Thyroid gland (tissue), 4 donors: ENCODE measurements at regions not wholly inside any gene's neighbourhood (a gene's known extent, or its start where the extent isn't known, plus 50 kb on each side); places are given as distances from the start of the nearest gene placed in this dataset.

Source experiments
- POLR2A ChIP-seq, 2 donors: fragments of 450-650 bp; IDR thresholded peaks; one replicate each; pipeline ENCODE4 v1.6.1; 2017; ENCODE audit warnings: antibody characterized with exemption in 2 of 2, mild to moderate bottlenecking in 2 of 2, moderate library complexity in 1 of 2
- TF ChIP-seq, protein P1 (sequence below), 6 experiments: fragments of 200-600 bp in 3 of 6; fragments of 450-650 bp in 3 of 6; sonication (generic) in 3 of 6; IDR thresholded peaks; one replicate each; pipeline ENCODE4 v1.5.1; 2016 to 2019; ENCODE audit warnings: antibody characterized with exemption in 6 of 6, mild to moderate bottlenecking in 2 of 6, inconsistent platforms in 1 of 6, moderate library complexity in 1 of 6

DNA sequence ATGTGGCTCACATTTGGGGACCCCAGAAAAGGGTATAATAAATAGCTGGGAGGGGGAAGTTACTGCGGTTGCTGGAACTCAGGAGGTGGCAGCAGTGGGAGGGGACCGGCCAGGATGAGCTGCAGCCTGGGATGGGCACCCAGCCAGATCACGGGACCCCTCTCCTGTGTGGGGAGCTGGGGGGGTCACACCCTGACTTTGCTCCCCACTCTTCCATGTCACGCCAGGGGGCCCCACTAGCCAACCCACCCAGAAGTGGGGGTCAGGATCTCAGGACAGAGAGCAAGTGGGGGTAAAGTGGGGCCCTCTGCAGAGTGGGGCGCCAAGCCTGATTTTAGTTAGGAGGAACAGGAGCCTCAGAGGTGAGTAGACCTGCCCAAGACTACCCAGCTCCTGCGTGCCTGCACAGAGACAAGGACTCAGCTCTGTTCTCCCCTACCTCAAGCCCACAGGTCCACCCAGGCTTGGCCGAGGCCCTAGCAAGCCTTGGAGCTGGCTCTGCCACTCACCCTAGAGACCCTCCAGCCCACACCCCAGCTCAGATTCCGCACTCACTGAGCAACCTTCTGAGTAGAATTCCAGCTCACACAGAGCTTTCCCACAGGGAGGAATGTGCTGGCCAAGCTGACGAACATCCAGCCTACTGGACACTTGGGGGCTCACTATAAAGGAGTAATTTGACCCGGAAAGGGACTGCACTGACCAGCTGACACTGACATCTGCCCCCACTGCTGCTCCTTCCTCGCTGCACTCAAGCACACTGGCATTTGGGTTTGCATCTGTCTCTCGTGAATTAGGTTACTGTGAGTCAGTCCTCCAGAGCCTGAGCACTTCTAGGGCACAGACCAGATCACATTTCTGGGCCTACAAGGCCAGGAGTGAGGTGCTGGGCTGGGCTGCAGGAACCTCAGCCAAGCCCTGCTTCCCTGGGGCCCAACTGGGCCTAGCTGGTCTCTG, 310.1 kb downstream of the C16orf95 start:
- TF ChIP-seq, protein P1, sequence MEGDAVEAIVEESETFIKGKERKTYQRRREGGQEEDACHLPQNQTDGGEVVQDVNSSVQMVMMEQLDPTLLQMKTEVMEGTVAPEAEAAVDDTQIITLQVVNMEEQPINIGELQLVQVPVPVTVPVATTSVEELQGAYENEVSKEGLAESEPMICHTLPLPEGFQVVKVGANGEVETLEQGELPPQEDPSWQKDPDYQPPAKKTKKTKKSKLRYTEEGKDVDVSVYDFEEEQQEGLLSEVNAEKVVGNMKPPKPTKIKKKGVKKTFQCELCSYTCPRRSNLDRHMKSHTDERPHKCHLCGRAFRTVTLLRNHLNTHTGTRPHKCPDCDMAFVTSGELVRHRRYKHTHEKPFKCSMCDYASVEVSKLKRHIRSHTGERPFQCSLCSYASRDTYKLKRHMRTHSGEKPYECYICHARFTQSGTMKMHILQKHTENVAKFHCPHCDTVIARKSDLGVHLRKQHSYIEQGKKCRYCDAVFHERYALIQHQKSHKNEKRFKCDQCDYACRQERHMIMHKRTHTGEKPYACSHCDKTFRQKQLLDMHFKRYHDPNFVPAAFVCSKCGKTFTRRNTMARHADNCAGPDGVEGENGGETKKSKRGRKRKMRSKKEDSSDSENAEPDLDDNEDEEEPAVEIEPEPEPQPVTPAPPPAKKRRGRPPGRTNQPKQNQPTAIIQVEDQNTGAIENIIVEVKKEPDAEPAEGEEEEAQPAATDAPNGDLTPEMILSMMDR (IDR thresholded peaks at IDR 0.05): no peak
- no peak for TF ChIP-seq POLR2A (IDR thresholded peaks at IDR 0.05)
